K562 (cell line): ENCODE measurements at regions not wholly inside any gene's neighbourhood (a gene's known extent, or its start where the extent isn't known, plus 50 kb on each side); places are given as distances from the start of the nearest gene placed in this dataset.
A peak's percentile ranks its signal among the peaks of the same experiment; 100 is the strongest.

Source experiments
- ATAC-seq: fragments of 200-7000 bp; cut with Tn5 transposase; 3 replicates; pipeline ENCODE4 v1.9.1; 2020; ENCODE audit warnings: moderate library complexity
- BruUV-seq: library from RNA; stranded (reverse); fragments of 400-500 nt; replicated peaks from 2 replicates; lab custom pipeline; 2021; lab: Mats Ljungman, UMichigan
- CTCF ChIA-PET: fragments of 300-600 bp; formaldehyde crosslinking; extraction: SDS; loops from one replicate; lab custom pipeline; 2021; ENCODE audit warnings: low intra/inter-chr PET ratio; lab: Yijun Ruan, JAX
- POLR2A ChIA-PET: fragments of 300-600, 350-650 bp; sonication (Branson Sonifier 250); formaldehyde crosslinking; extraction: SDS; loops from one replicate; lab custom pipeline; 2021; ENCODE audit warnings: antibody characterized with exemption, inconsistent platforms; lab: Yijun Ruan, JAX
- DNase-seq, 4 experiments: peaks; one replicate each; pipeline versions ENCODE4 v3.0.0 to v3.0.0-alpha.2; 2011 to 2018; ENCODE audit warnings: low spot score in 3 of 4, mixed read lengths in 3 of 4; ENCODE audit errors: extremely low read depth in 1 of 4
- FAIRE-seq: peaks from 2 replicates; lab custom pipeline; 2011; peaks lifted over from hg19 to GRCh38; lab: Jason Lieb, UNC
- H2AFZ ChIP-seq: 2 replicates; pipeline ENCODE4 v1.6.0; 2011; ENCODE audit warnings: low read depth, low read length, control low read depth, inconsistent platforms
- H3K27ac ChIP-seq: fragments of 200-600 bp; 3 replicates; pipeline ENCODE4 v1.8.0; 2011; ENCODE audit warnings: low read depth, mild to moderate bottlenecking, control low read depth, inconsistent platforms, low read length, moderate library complexity, mixed read lengths; ENCODE audit errors: extremely low read depth
- H3K27me3 ChIP-seq, 2 experiments: fragments of 300-600 bp in 1 of 2; 2 replicates in 1 of 2; 3 replicates in 1 of 2; pipeline versions ENCODE4 v1.6.0 to v1.8.0; 2011; ENCODE audit warnings: inconsistent platforms in 2 of 2, low read length in 2 of 2, mild to moderate bottlenecking in 1 of 2, mixed read lengths in 1 of 2, moderate library complexity in 1 of 2; ENCODE audit not compliant: control insufficient read depth in 2 of 2, insufficient read depth in 2 of 2
- H3K36me3 ChIP-seq: fragments of 300-600 bp; 3 replicates; pipeline ENCODE4 v1.8.0; 2011; ENCODE audit warnings: mild to moderate bottlenecking, low read length, inconsistent platforms; ENCODE audit not compliant: control insufficient read depth, insufficient read depth
- H3K4me1 ChIP-seq, 2 experiments: fragments of 200-600 bp in 1 of 2; replicated peaks in 1 of 2; 2 replicates in 1 of 2; 3 replicates in 1 of 2; pipeline versions ENCODE4 v1.5.1 to v1.8.0; 2011; ENCODE audit warnings: inconsistent platforms in 2 of 2, low read length in 2 of 2, mild to moderate bottlenecking in 1 of 2, mixed read lengths in 1 of 2, moderate library complexity in 1 of 2; ENCODE audit not compliant: control insufficient read depth in 2 of 2, insufficient read depth in 2 of 2
- H3K4me2 ChIP-seq: 2 replicates; pipeline ENCODE4 v1.6.1; 2011; ENCODE audit warnings: low read length, control low read depth, inconsistent platforms, mixed read lengths; ENCODE audit not compliant: insufficient read depth
- H3K4me3 ChIP-seq: fragments of 200-600 bp; sonication (generic), shearing (Covaris generic); 2 replicates; pipeline ENCODE4 v1.5.1; 2016; ENCODE audit warnings: control low read depth, inconsistent platforms
- H3K79me2 ChIP-seq: fragments of 200-600 bp; 3 replicates; pipeline ENCODE4 v1.8.0; 2011; ENCODE audit warnings: low read length, inconsistent platforms; ENCODE audit not compliant: control insufficient read depth, insufficient read depth
- H3K9ac ChIP-seq, 2 experiments: 2 replicates each; pipeline versions ENCODE4 v1.6.0 to v1.6.1; 2011; ENCODE audit warnings: low read depth in 2 of 2, low read length in 2 of 2, control low read depth in 1 of 2, inconsistent platforms in 1 of 2, mild to moderate bottlenecking in 1 of 2, mixed read lengths in 1 of 2; ENCODE audit not compliant: insufficient read depth in 1 of 2
- H3K9me1 ChIP-seq: one replicate; pipeline ENCODE4 v1.6.0; 2011; ENCODE audit warnings: inconsistent platforms, mild to moderate bottlenecking, low read length, moderate library complexity; ENCODE audit not compliant: control insufficient read depth, insufficient read depth
- H3K9me3 ChIP-seq: replicated peaks from 2 replicates; pipeline ENCODE4 v1.5.1; 2011; ENCODE audit warnings: low read depth, low read length, inconsistent platforms; ENCODE audit not compliant: control insufficient read depth, insufficient read depth
- H4K20me1 ChIP-seq: replicated peaks from 2 replicates; pipeline ENCODE4 v1.6.1; 2011; ENCODE audit warnings: low read length, inconsistent platforms, mixed read lengths; ENCODE audit not compliant: control insufficient read depth, insufficient read depth
- BHLHE40 ChIP-seq: IDR thresholded peaks from 2 replicates; pipeline ENCODE4 v1.6.1; 2011; ENCODE audit warnings: low read length, improper control_type of control experiment
- EP300 ChIP-seq: IDR thresholded peaks from 2 replicates; pipeline ENCODE4 v1.6.1; 2012; ENCODE audit warnings: low read length, improper control_type of control experiment
- ESRRA ChIP-seq: fragments of 450-650 bp; IDR thresholded peaks from 2 replicates; pipeline ENCODE4 v1.6.1; 2014; ENCODE audit warnings: low read depth, mild to moderate bottlenecking, moderate library complexity, borderline replicate concordance
- FUS ChIP-seq: fragments of 200-400 bp; formaldehyde crosslinking; optimal IDR thresholded peaks from 2 replicates; pipeline ENCODE3; 2017; ENCODE audit warnings: low read depth, low read length
- MEF2A ChIP-seq: IDR thresholded peaks from 2 replicates; pipeline ENCODE4 v1.6.1; 2011; ENCODE audit warnings: low read depth, mild to moderate bottlenecking, low read length, moderate library complexity; ENCODE audit not compliant: control insufficient read depth
- RBM25 ChIP-seq: fragments of 200-400 bp; formaldehyde crosslinking; IDR thresholded peaks from 2 replicates; pipeline ENCODE4 v1.6.1; 2018; ENCODE audit warnings: low read length, low read depth, moderate library complexity; ENCODE audit not compliant: severe bottlenecking
- SPI1 ChIP-seq: IDR thresholded peaks from 2 replicates; pipeline ENCODE4 v1.6.1; 2011; ENCODE audit warnings: low read depth, low read length, control low read depth, borderline replicate concordance
- TRIM25 ChIP-seq: fragments of 450-650 bp; IDR thresholded peaks from 2 replicates; pipeline ENCODE4 v1.7.0; 2016; ENCODE audit warnings: borderline replicate concordance
- U2AF2 ChIP-seq: fragments of 200-400 bp; formaldehyde crosslinking; optimal IDR thresholded peaks from 2 replicates; pipeline ENCODE3; 2017; ENCODE audit warnings: low read depth, mild to moderate bottlenecking, low read length
- ZFP36 ChIP-seq: fragments of 150-350 bp; IDR thresholded peaks from 2 replicates; pipeline ENCODE4 v1.6.1; 2018; ENCODE audit warnings: low read length, low read depth; ENCODE audit not compliant: partially characterized antibody
- ZFPM2 ChIP-seq: fragments of 250-450 bp; sonication (Bioruptor Pico); IDR thresholded peaks from 2 replicates; pipeline ENCODE4 v1.5.1; 2022; ENCODE audit warnings: mild to moderate bottlenecking
- ZNF280B ChIP-seq: fragments of 250-450 bp; sonication (Bioruptor Pico); IDR thresholded peaks from 2 replicates; pipeline ENCODE4 v1.5.1; 2021; ENCODE audit warnings: mild to moderate bottlenecking
- WGBS: fragments of 100-300 bp; shearing (Covaris generic); methylation state at CpG from one replicate; pipeline ENCODE4 v1.1.6; 2016; ENCODE audit warnings: low coverage, mixed read lengths; ENCODE audit not compliant: insufficient coverage; ENCODE audit errors: missing lambda C conversion rate; 5-methylcytosine and 5-hydroxymethylcytosine counted together
- in situ Hi-C: fragments of 300-500 bp; cut with MboI; formaldehyde crosslinking; loops from 4 replicates; pipeline ENCODE4 v1.15.0; 2018; ENCODE audit warnings: inconsistent platforms, mixed read lengths
- intact Hi-C: fragments of 100-400 bp; cut with micrococcal nuclease; formaldehyde crosslinking; loops from 2 replicates; pipeline ENCODE4 v1.14.2; 2022

- Histone ChIP-seq H3K9me1 (peaks cover 5% of the 10 kb centered on the region), H3K9me3 (no peaks in the 10 kb centered on the region), H3K4me2 (no peak overlapping the region), H3K79me2 (no peaks in the 10 kb centered on the region), H2AFZ (no peak overlapping the region), H3K4me3 (no peak overlapping the region), H3K4me1 (no peaks in the 10 kb centered on the region), H3K27me3 (peaks cover 0 to 44% of the 10 kb centered on the region in 2 experiments; a peak in 2 of 5 replicates), H4K20me1 (peaks cover 3% of the 10 kb centered on the region; the same call in 1 of the 2 replicates), H3K27ac (no peak overlapping the region), H3K36me3 (no peaks in the 10 kb centered on the region), H3K9ac (no peak overlapping the region)
- in situ Hi-C loops (no loop called here), intact Hi-C loops (no loop called here)
- BruUV-seq, result no TSS peak
- DNase-seq (no peak), ATAC-seq (no peak), FAIRE-seq (no peak)
- TF ChIP-seq ESRRA, result 0 out of 2 replicates have a peak, but pooled peaks have one; percentile 35
- TF ChIP-seq U2AF2, result no peak
- TF ChIP-seq RBM25, result peak; percentile 60
- POLR2A ChIA-PET, result no interaction called here
- WGBS, result 0% methylated on average over 7 of the region's 7 CpGs
- CTCF ChIA-PET, result interaction anchor here (0.6 kb wide), 2 partner anchors 377 to 1198 kb away, joined by 3 to 6 read pairs; no protein-coding TSS in a partner anchor
These were observed 392.7 kb downstream of the MATN1 start for GRCh38 chr1:30330644-30331043.

GRCh38 chr1:30329802-30330557 is 393.4 kb downstream of the MATN1 start:
- intact Hi-C loops (no loop called here), in situ Hi-C loops (no loop called here)
- Histone ChIP-seq H3K4me2 (no peak overlapping the region), H3K36me3 (no peaks in the 10 kb centered on the region), H3K27me3 (peaks cover 0 to 50% of the 10 kb centered on the region in 2 experiments; a peak in 2 of 5 replicates), H3K4me1 (no peaks in the 10 kb centered on the region), H4K20me1 (peaks cover 3% of the 10 kb centered on the region; the same call in 1 of the 2 replicates), H3K9ac (no peak overlapping the region), H3K9me3 (no peaks in the 10 kb centered on the region), H2AFZ (no peak overlapping the region), H3K27ac (no peak overlapping the region), H3K9me1 (peaks cover 4% of the 10 kb centered on the region), H3K4me3 (no peak overlapping the region), H3K79me2 (no peaks in the 10 kb centered on the region)
- ATAC-seq (peak; percentile 67), FAIRE-seq (no peak), DNase-seq (peak; percentile 20 to 47 (median 42))
- BruUV-seq, result no TSS peak
- WGBS, result 2% methylated on average over 15 of the region's 15 CpGs
- CTCF ChIA-PET, result interaction anchor here (0.6 kb wide), 1 partner anchor 1198 kb away, joined by 6 read pairs; no protein-coding TSS in a partner anchor
- POLR2A ChIA-PET, result no interaction called here
- no peak for TF ChIP-seq TRIM25
- TF ChIP-seq ZFP36, result peak; percentile 53
- no peak for TF ChIP-seq SPI1
- TF ChIP-seq EP300, result no peak
- TF ChIP-seq BHLHE40, result no peak
- no peak for TF ChIP-seq ZFPM2 (CRISPR knock-in tag)
- no peak for TF ChIP-seq MEF2A
- TF ChIP-seq FUS, result no peak
- TF ChIP-seq ZNF280B, result no peak
- TF ChIP-seq RBM25, result peak; percentile 65
